B cell (primary cell): ENCODE measurements at regions not wholly inside any gene's neighbourhood (a gene's known extent, or its start where the extent isn't known, plus 50 kb on each side); places are given as distances from the start of the nearest gene placed in this dataset.

Experiments
- ATAC-seq: fragments of 200-7000 bp; cut with Tn5 transposase; one replicate; pipeline ENCODE4 v1.10.0; 2021; ENCODE audit warnings: low read depth, mild to moderate bottlenecking, moderate number of reproducible peaks, moderate library complexity
- CTCF ChIA-PET: fragments of 350-600 bp; sonication (Branson Sonifier 250); formaldehyde crosslinking; loops from one replicate; lab custom pipeline; 2021; ENCODE audit warnings: antibody characterized with exemption, inconsistent platforms; lab: Charles Lee
- POLR2A ChIA-PET: fragments of 350-600 bp; sonication (Branson Sonifier 250); formaldehyde crosslinking; loops from one replicate; lab custom pipeline; 2021; ENCODE audit warnings: antibody characterized with exemption; lab: Charles Lee
- DNase-seq: peaks from one replicate; pipeline ENCODE4 v3.0.0; 2013
- H2AFZ ChIP-seq: 2 replicates; pipeline ENCODE4 v1.6.1; 2012; ENCODE audit warnings: mild to moderate bottlenecking, low read depth, low read length; ENCODE audit not compliant: insufficient read depth, poor library complexity, severe bottlenecking
- H3K27ac ChIP-seq, 2 donors: 1 replicate in 1 of 2; 2 replicates in 1 of 2; pipeline ENCODE4 v1.5.1; 2012 to 2013; ENCODE audit warnings: low read length in 2 of 2, mild to moderate bottlenecking in 2 of 2, moderate library complexity in 1 of 2
- H3K27me3 ChIP-seq, 4 experiments: fragments of 200-600 bp in 1 of 4; sonication (generic) in 1 of 4; replicated peaks in 1 of 4; 1 replicate in 2 of 4; 2 replicates in 2 of 4; pipeline versions ENCODE4 v1.6.1 to v1.7.0; 2013 to 2016; ENCODE audit warnings: low read length in 3 of 4, mild to moderate bottlenecking in 2 of 4, mixed read lengths in 1 of 4, moderate library complexity in 1 of 4; ENCODE audit not compliant: insufficient read depth in 4 of 4, control insufficient read depth in 3 of 4; ENCODE audit errors: control extremely low read depth in 1 of 4
- H3K36me3 ChIP-seq, 2 experiments: replicated peaks in 1 of 2; 1 replicate in 1 of 2; 2 replicates in 1 of 2; pipeline versions ENCODE4 v1.6.1 to v1.7.1; 2013; ENCODE audit warnings: low read length in 1 of 2; ENCODE audit not compliant: insufficient read depth in 2 of 2, control insufficient read depth in 1 of 2; ENCODE audit errors: control extremely low read depth in 1 of 2, extremely low read depth in 1 of 2
- H3K4me1 ChIP-seq, 2 donors: fragments of 200-600 bp in 1 of 2; sonication (generic) in 1 of 2; 1 replicate in 1 of 2; 2 replicates in 1 of 2; pipeline versions ENCODE4 v1.5.1 to v1.6.1; 2013 to 2017; ENCODE audit warnings: low read length in 2 of 2; ENCODE audit not compliant: control insufficient read depth in 2 of 2, insufficient read depth in 2 of 2
- H3K4me2 ChIP-seq: replicated peaks from 2 replicates; pipeline ENCODE3; 2012; ENCODE audit warnings: mild to moderate bottlenecking, low read depth, low read length; ENCODE audit not compliant: poor library complexity, severe bottlenecking
- H3K4me3 ChIP-seq, 5 experiments: fragments of 200-600 bp in 1 of 5; sonication (generic) in 1 of 5; 1 replicate in 3 of 5; 2 replicates in 2 of 5; pipeline versions ENCODE4 v1.5.1 to v1.7.0; 2011 to 2016; ENCODE audit warnings: low read length in 4 of 5, mild to moderate bottlenecking in 4 of 5, low read depth in 2 of 5, control low read depth in 1 of 5, moderate library complexity in 1 of 5; ENCODE audit not compliant: insufficient read depth in 1 of 5; ENCODE audit errors: control extremely low read depth in 1 of 5, extremely low read depth in 1 of 5
- H3K79me2 ChIP-seq: fragments of 200-600 bp; sonication (generic); one replicate; pipeline ENCODE4 v1.6.0; 2016; ENCODE audit warnings: low read length; ENCODE audit not compliant: control insufficient read depth, insufficient read depth
- H3K9ac ChIP-seq: fragments of 200-600 bp; sonication (generic); 2 replicates; pipeline ENCODE4 v1.6.1; 2017; ENCODE audit warnings: mild to moderate bottlenecking, low read length, moderate library complexity
- H3K9me3 ChIP-seq, 3 donors: one replicate each; pipeline versions ENCODE4 v1.6.1 to v1.7.1; 2013; ENCODE audit warnings: low read length in 2 of 3; ENCODE audit not compliant: control insufficient read depth in 2 of 3, insufficient read depth in 1 of 3; ENCODE audit errors: control extremely low read depth in 1 of 3
- H4K20me1 ChIP-seq: 2 replicates; pipeline ENCODE4 v1.6.0; 2012; ENCODE audit warnings: mild to moderate bottlenecking, low read length; ENCODE audit not compliant: insufficient read depth, control insufficient read depth, poor library complexity, severe bottlenecking
- H3K27ac Mint-ChIP-seq: one replicate; pipeline ENCODE4 v1.8.0; 2021; ENCODE audit warnings: mixed read lengths
- H3K27me3 Mint-ChIP-seq: one replicate; pipeline ENCODE4 v1.8.0; 2021; ENCODE audit warnings: mixed read lengths
- H3K4me1 Mint-ChIP-seq: one replicate; pipeline ENCODE4 v1.8.0; 2021; ENCODE audit warnings: mixed read lengths
- H3K4me3 Mint-ChIP-seq: one replicate; pipeline ENCODE4 v1.8.0; 2021; ENCODE audit warnings: mixed read lengths
- H3K9me3 Mint-ChIP-seq: one replicate; pipeline ENCODE4 v1.8.0; 2022; ENCODE audit warnings: mixed read lengths; ENCODE audit not compliant: insufficient read depth
- CTCF ChIP-seq: fragments of 200-600 bp; IDR thresholded peaks from one replicate; pipeline ENCODE4 v1.8.0; 2022; ENCODE audit warnings: antibody characterized with exemption, mild to moderate bottlenecking
- EZH2 ChIP-seq: IDR thresholded peaks from 2 replicates; pipeline ENCODE4 v1.6.1; 2012; ENCODE audit warnings: borderline replicate concordance, low read depth, mild to moderate bottlenecking, moderate library complexity, low read length; ENCODE audit not compliant: insufficient read depth, poor library complexity, severe bottlenecking
- WGBS: methylation state at CpG from one replicate; pipeline ENCODE4 v1.1.5; 2013; ENCODE audit warnings: missing lambda C conversion rate; ENCODE audit not compliant: insufficient coverage; 5-methylcytosine and 5-hydroxymethylcytosine counted together
- intact Hi-C: fragments of 100-400 bp; cut with micrococcal nuclease; formaldehyde crosslinking; loops from one replicate; pipeline ENCODE4 v1.10.0; 2022

- H3K4me1 Mint-ChIP-seq = no peaks in the 10 kb centered on the region
- no peak overlapping the region for H3K27ac Mint-ChIP-seq
- H3K9me3 Mint-ChIP-seq = no peaks in the 10 kb centered on the region
- no peaks in the 10 kb centered on the region for H3K27me3 Mint-ChIP-seq
- Histone ChIP-seq H2AFZ (no peak overlapping the region), H3K27me3 (no peaks in the 10 kb centered on the region), H3K9me3 (peaks cover 0 to 4% (median 0%) of the 10 kb centered on the region in 3 donors), H3K79me2 (no peaks in the 10 kb centered on the region), H3K4me3 (no peak overlapping the region), H3K36me3 (no peaks in the 10 kb centered on the region), H3K27ac (no peak overlapping the region), H3K4me1 (no peaks in the 10 kb centered on the region), H4K20me1 (no peaks in the 10 kb centered on the region), H3K4me2 (no peak overlapping the region), H3K9ac (no peak overlapping the region)
- DNase-seq (no peak), ATAC-seq (no peak)
- TF ChIP-seq EZH2 = no peak
- TF ChIP-seq CTCF = no peak
- CTCF ChIA-PET = interaction anchor here (0.7 to 1.3 kb wide), 3 partner anchors 435 to 643 kb away, joined by 3 to 5 read pairs (median 4); no protein-coding TSS in a partner anchor
- WGBS = 13% methylated on average over 2 of the region's 2 CpGs
- POLR2A ChIA-PET = no interaction called here
- H3K4me3 Mint-ChIP-seq = no peak overlapping the region
- intact Hi-C loops = loop anchor here (5.0 to 10.0 kb wide), 2 partner anchors 517 to 1639 kb away; partner anchors contain the start of gene SF3B5
Measured at GRCh38 chr6:143578054-143578453, 66.5 kb upstream of the FUCA2 start.

GRCh38 chr6:143575901-143576426 lies 64.4 kb upstream of the FUCA2 start:
- TF ChIP-seq EZH2 = no peak
- no peak for TF ChIP-seq CTCF
- no peak for ATAC-seq
- CTCF ChIA-PET = interaction anchor here (0.9 to 4.5 kb wide), 20 partner anchors 9 to 1100 kb away, joined by 3 to 95 read pairs (median 6); partner anchors contain the start of genes FUCA2 and LTV1
- no peak overlapping the region for H3K9ac ChIP-seq
- H4K20me1 ChIP-seq = no peaks in the 10 kb centered on the region
- H2AFZ ChIP-seq = no peak overlapping the region
- WGBS = 100% methylated on average over 5 of the region's 6 CpGs
- no peak for DNase-seq
- H3K27ac ChIP-seq = no peak overlapping the region
- H3K27me3 ChIP-seq = no peaks in the 10 kb centered on the region
- no peaks in the 10 kb centered on the region for H3K79me2 ChIP-seq
- no peak overlapping the region for H3K4me2 ChIP-seq
- Mint-ChIP-seq H3K9me3 (no peaks in the 10 kb centered on the region), H3K4me1 (no peaks in the 10 kb centered on the region), H3K27ac (no peak overlapping the region), H3K27me3 (no peaks in the 10 kb centered on the region), H3K4me3 (no peak overlapping the region)
- intact Hi-C loops = loop anchor here (1.0 to 10.0 kb wide), 6 partner anchors 364 to 1641 kb away; partner anchors contain the start of gene SF3B5
- H3K36me3 ChIP-seq = no peaks in the 10 kb centered on the region
- no peaks in the 10 kb centered on the region for H3K4me1 ChIP-seq
- H3K9me3 ChIP-seq = peaks cover 0 to 4% (median 0%) of the 10 kb centered on the region in 3 donors
- H3K4me3 ChIP-seq = no peak overlapping the region
- POLR2A ChIA-PET = no interaction called here
